Hematopoietic multipotent progenitor cell treated with erythropoietin and hydrocortisone succinate and interleukin-3 and kit ligand, for 6 days (in vitro differentiated cells): ENCODE measurements at regions not wholly inside any gene's neighbourhood (a gene's known extent, or its start where the extent isn't known, plus 50 kb on each side); places are given as distances from the start of the nearest gene placed in this dataset.
A peak's percentile ranks its signal among the peaks of the same experiment; 100 is the strongest.

Experiments
- DNase-seq: peaks from one replicate; pipeline ENCODE4 v3.0.0-alpha.2; 2015

DNA sequence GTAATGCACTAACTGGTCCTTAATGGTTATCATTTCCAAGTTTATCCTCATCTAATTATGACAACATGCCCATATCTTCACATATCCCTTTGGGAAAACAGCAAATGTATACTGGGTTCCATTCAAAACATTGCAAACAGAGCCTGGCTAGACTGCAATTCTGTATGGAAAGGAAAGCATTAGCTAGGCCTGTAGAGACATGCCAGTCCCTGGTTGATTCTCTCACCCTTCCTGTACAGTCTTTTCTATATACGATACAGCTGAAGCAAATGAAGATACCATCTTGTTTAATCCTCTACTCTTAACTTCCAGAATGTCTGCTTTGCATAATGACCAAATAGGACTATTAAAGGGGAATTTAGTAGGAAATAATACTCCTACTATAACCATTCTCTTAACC, 294.4 kb upstream of the MC4R start:
- no peak for DNase-seq

DNA sequence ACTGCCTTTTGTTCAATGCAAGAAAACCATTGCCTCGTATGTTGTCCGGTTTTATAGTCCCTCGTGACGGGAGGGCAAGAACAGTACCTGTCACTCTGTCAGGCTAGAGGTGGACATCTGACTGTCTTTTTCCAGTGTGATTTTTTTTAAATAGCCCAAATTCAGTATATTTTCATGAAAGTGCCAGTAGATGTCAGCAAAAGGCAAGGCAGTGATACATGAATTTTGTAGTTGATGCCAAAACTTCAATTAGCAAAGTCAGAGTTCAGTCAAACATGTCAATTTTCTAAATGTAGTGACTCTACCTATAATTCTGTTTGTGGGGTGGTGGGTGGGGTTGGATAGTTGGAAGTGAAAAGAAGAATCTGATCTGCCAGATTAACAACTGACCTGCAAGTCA, 296.0 kb upstream of the MC4R start:
- DNase-seq, result no peak

DNA sequence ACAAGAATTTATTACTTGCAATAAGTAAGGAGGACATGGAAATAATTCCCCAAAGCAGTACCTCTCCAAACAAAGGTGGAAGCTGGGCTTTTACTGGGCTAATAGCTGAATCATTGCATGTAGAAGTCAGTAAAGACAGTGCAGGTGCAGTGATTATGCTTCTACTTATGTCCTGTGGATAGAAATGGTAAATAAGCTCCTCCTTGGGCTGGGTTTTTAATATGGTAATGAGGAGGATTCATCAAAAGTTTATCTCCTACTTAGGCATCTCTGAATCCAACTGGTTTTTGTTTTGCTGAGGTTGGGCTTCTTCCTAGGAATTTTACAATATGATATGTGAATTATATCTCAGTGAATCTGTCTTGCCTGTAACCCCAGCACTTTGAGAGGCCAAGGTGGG, 297.4 kb upstream of the MC4R start:
- no peak for DNase-seq

DNA sequence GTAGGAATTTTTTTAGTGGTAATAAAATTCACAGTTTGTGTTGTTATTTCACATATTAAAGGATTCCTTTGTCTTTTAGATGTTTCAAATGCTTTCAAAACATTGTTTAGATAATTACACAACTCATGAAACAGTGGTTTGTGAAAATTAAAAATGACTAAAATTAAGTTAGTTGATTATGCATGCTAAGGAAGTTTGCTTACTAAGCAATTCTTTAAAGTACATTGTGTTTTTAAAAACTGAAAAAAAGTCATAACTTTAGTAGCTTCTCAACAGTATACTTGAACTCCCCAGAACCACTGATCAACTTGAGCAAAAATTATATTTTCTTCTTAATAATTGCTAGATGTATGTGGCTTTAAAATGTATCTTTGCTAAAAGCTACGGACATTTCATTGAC, 298.4 kb upstream of the MC4R start:
- no peak for DNase-seq

DNA sequence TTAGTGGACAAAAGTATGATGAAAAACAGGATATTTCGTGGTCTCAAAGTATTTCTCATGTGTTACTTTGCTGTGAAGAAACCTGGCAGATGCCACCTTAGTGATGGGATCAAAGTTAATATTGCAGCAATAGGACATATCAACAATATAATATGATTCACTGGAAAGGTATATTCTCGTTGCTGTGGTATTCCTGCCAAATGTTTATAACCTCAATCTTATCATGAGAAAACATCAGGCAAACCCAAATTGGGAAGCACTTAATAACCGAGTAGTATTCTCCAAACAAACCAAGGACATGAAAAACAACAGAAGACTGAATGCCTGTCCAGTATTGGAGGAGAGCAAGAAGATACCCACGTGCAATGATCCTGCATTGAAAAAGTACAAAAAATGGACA, 302.6 kb upstream of the MC4R start:
- no peak for DNase-seq

DNA sequence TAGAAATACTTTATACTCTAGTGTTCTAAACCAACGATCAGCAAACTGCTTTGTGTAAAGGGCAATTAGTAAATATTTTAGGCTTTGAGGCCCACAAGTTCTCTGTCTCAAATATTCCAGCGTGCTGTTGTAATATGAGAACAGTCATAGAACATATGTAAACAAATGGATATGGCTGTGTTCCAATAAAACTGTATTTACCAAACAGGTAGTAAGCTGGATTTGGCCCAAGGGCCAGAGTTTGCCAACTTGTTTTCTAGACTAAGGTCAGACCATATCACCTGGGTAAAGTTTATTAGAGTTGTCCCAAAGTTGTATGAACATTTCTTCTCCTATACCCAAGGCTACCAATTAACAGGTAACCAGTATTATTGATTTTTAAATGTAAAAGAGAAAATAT, 303.2 kb upstream of the MC4R start:
- DNase-seq, result no peak

DNA sequence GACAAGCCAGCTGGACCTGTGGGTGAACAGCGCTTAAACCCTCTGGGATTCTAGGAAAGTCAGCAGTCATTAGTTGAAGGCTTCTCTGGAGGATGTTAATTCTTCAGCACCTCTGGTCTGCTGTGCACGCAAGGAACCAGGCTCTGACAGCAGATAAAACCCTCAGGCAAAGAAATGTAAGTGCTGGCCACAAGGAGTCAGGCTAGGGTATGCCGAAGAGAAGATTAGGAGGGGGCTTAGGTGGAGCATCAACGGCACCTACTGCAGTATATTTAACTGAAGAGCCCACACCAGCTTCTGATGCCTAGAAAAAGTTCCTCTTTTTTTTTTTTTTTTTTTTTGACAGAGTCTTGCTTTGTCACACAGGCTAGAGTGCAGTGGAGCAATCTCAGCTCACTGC, 304.2 kb upstream of the MC4R start:
- DNase-seq, result no peak

DNA sequence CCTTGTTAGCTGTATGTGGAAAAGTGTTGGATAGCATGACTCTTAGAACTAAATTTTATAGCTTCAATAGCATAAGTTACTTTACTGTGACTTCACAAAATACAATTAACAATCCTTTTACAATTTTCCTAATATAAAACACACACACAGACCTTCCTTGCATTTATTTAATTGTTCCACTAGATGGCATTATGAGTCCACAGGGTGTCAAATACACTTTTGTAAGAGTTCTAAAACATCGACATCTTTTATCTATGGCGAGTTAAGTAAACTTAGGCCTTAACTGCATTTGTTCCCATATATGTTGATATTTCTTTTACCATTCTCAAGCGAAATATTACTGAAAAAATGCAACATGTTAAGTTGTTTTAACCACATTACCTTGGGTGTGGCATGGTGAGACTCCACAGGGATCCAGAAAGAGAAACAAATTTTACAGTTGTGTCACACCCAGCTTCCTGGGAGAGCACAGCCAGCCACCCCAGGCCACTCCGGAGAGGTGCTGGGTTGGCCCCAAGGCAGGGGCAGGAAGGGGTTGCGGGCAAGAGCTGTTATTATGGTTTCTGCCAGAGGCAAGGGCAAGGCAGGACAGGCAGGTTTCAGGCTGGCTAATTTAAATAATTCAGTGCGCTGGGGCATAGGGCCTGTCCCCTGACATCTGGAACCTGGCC, 312.4 kb upstream of the MC4R start:
- peak; percentile 59 for DNase-seq

DNA sequence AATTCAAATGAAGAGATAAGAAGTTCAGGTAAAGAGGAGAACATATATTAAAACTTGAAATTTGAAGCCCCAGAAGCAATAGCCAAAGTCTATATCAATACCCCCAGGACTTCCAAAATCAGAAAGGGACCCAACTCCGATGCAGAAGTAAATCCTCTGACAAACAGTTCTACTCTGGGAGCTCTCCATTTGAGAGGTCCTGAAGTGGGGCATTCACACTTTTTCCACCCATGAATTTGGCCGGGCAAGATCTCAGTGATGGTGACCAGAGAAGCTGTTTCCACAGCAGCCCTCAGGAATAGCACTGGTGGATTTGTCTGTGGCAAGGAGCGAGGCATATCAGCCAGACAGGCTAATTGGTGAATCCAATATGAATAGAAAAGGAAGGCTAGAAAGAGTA, 313.6 kb upstream of the MC4R start:
- DNase-seq, result no peak

DNA sequence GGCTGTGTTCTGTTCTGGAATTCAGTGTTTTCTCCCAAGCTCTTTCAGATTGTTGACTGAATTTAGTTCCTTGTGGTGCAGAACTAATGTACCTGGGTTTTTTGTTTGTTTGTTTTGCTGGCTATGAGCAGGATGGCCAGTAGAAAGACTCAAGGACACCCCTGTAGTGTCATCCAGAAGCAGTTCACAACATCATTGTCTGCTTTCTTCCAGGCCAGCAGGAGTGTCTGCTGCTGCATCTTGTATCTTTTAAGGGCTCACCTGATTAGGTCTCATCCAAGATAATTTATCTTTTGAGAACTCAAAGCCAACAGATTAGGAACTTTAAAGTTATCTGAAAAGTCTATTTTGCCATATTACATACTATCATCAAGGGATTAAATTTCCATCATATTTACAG, 318.5 kb upstream of the MC4R start:
- no peak for DNase-seq

DNA sequence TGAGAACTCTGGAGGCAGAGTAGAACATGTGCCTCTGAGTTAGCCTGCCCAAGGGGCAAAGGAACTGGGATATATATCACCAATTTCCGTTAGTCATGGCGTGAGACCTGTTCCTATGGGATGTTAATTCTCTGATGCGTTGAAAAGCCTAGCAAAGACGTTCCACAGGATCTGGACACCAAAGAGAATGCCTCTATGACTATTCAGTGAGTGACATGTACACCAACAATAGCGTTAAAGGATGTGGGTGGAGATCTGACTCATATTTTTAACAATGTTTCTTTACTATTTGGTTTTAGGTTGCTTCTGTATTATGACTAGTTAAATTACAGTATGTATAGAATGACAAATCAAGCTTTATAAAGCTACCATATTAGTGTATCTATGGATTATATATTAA, 320.9 kb upstream of the MC4R start:
- no peak for DNase-seq

DNA sequence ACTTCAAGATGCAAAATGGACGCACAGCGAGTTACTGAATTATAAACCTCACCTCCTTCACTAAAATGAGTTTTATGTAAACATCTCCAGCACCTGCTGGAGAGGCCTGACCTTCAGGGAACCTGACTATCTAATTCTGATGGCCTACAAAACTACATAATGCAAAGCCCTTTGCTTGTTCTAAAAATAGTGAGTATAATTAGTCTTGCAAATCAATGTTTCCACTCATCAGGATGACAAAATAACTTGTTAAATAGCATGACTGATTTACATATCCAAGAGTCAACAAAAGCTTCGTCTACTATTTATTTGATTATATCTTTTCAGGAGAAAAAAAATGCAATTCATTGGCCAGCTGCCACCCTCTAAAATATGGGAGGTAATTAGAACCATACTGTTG, 326.3 kb upstream of the MC4R start:
- DNase-seq, result no peak

DNA sequence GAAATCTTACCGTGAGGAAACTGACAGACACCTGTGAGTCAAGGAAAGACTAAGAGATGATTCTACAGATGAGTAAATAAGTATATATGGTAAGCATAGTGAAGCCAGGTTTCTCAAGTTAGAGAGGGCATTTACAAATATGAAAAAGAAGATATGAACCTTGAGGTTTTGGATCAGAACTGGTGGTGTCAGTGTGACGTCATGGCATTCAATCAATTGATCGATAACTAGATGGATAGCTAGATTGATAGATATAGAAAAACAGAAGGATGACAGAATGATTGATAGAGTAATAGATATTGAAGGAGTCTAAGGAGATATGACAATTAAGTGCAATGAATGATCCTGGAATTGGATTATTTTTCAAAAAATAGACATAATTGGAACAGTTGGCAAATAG, 350.2 kb upstream of the MC4R start:
- no peak for DNase-seq

DNA sequence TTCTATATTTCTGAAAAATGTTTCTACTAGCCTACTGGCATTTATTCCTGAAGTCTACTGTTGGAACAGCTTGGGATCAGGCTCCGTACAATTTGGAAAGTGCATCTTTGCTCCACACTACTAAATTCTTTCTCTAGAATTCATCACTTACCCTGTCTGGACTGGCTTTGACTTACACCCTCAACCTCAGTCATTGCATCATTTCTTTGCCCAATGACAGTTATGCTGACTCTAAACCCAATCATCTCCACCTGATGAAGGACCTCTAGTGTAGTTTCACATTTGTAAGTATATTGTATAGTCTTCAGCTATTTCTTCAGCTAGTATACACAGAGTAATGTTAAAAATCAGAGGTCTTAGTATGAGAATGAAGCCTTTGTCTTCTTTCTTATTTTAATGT, 359.6 kb upstream of the MC4R start:
- no peak for DNase-seq

DNA sequence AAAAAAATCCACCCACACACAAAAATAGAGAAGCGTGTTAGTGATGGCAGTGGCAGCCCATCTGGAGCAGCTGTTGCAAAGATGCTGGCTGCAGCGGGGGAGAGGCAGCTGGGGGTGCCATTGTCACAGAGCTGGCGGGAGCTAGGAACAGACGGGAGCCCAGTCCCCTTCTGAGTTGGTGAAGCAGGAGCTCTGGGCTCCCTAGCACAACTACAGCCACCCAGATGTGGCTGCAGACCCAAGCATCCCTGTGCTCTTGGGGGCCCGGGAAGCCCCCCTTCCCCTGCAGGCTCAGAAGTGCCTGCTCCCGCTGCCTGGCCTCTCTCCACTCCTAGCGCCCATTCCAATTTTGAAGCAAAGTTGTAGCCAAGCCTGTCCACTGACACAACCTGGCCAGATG, 366.6 kb upstream of the MC4R start:
- DNase-seq, result no peak

DNA sequence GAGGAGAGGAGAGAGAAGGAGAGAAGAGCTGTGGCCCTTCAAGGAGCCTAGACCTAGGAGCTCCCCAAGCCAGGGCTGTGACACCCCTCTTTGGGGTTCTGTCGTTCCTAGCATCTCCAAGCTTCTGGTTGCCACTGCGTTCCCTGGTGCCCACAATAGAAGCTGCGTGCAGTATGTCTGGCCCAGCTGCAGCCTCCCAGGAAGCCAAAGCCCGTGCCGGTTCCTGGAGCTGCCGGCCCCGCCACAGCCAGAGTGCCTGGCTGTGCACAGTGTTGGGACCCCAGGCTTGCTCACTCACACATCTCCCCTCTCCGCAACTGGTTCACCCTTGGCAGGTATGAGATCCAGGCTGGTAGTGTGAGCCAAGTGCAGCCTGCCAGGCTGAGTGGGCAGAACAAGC, 367.7 kb upstream of the MC4R start:
- no peak for DNase-seq

DNA sequence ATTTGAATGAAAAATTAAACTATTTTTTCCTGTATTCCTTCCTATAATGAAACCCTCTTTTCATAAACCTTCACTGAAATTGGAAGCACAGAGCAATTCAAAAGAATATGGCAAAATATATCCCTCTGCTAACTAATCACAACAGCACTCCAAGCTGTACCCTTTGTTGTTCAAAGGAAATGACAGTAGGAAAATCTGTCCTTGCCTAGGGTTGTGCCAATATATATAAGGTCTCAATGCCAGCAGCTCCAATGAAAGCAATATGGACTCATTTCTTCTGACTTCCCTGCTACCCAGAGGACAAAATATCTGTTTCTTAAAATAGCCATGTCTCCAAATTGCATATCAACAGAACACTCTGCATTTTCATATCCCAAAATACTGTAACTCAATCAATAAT, 373.9 kb upstream of the MC4R start:
- no peak for DNase-seq

DNA sequence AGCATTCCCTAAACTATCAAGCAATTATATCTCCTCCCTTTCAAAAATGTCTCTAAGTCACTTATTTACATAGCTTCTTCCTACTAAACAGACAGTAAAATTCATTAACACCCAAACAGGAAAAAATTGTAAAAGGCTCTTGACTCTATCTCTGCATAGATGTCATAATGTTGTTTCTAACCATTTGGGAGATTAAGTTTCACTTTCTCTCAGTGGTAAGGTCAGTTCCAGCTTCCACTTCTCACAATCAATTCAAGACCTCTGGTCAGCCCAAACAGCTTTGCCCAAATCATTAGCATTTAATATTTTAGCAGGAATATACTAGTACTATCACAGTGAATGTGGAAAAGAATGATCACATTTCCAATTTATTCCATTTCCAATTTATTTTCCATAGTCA, 374.3 kb upstream of the MC4R start:
- no peak for DNase-seq

DNA sequence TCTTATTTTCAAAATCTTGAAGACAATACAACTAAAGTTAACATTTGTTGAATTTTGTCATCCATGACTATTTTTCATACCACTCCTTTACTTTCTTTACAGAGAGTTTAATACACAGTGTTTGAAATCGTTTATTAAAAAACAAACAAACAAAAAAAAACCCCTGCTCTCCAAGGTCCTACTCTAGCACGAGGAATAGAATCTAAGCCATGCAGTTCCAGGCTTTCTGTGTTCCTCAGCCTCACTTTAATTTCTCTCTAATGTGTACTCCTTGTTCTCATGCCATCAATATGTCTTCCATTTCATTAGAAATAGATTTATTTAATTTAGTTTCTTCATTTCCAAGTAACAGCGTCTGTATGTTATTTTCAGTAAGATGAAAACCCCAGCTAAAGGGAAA, 381.2 kb upstream of the MC4R start:
- no peak for DNase-seq

DNA sequence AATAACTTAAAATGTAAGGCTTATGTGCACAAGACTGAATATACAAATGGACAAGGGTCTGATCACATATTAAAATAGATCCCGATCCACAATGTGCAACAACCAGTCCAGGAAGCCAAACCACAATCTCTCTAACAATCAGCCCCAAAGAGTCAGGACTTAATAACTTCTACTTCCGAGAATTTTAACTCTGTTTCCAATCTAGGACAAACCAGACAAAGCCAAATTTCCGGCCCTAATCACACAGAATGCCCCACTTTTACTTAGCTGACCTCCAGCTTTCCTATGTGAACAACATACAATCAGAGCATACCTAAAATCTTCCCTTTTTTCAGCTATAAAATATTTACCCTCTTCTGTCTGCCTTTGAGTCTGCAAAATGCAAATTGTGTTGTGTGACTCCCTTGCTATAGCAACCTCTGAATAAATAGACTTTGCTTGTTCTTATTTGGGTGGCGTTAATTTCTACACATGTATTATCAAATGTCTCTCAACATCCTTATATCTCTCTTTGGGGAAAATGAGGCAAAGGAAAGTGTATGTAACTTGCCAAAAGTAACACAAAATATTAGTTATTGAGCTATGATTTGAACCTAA, 381.9 kb upstream of the MC4R start:
- DNase-seq, result no peak

DNA sequence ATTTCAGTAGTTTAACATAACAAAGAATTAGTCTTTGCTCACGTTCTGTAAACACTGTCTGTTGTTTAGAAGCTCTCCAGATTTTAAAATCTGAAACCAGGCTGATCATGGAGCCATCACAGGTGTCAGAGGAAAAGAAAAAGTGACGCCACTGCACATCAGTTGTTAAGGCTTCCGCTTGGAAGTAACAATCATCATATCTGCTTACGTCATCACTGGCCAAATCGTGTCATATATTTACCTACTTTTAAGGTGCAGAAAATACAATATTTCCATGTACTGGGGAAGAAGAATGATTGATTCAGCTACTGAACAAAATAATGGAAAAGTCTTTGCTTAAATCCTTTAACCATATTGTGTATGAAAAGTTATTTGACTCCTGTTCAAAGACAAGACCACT, 382.6 kb upstream of the MC4R start:
- DNase-seq, result no peak

DNA sequence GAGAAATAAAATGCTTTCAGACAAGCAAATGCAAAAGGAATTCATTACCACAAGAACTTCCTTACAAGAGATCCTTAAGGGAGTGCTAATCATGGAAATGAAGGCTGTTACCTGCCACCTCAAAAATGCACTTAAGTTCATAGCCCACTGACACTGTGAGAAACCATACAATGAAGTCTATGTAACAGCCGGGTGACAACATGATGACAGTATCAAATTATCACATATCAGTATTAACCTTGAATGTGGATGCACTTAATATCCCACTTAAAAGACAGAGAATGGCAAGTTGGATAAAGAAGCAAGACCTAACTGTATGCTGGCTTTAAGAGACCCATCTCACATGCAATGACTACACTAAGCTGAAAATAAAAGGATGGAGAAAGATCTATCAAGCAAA, 403.4 kb upstream of the MC4R start:
- no peak for DNase-seq

DNA sequence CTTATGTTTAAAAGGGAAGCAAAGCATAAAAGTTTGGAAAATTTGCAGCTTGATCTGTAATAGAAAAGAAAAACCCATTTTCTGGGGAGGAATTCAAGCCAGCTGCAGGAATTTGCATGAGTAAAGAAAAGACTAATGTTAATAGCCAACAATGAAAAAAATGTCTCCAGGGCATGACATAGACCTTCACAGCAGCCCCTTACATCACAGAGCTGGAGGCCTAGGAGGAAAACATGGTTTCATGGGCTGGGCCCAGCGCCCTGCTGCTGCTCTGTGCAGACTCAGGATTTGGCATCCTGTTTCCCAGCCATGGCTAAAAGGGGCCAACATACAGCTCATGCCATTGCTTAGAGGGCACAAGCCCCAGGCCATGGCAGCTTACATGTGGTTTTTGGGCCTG, 411.6 kb upstream of the MC4R start:
- no peak for DNase-seq

DNA sequence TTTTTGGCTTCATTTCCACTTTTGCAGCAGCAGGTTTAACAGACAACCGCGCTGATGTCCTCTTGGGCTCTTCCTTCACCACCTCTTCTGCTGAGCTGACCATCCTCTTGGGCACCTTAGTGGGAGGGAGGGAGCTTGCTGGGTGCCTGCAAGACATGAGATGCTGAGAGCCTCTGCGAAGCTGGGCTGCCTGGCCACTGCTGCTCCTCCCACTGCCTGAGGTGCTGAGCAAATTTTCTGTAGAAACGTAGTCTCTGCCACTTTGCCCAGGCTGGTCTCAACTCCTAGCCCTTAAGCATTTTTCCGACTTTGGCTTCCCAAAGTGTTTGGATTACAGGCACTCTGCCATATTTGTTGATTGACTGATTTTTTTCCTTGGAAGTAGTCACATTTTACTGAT, 422.2 kb upstream of the MC4R start:
- no peak for DNase-seq

DNA sequence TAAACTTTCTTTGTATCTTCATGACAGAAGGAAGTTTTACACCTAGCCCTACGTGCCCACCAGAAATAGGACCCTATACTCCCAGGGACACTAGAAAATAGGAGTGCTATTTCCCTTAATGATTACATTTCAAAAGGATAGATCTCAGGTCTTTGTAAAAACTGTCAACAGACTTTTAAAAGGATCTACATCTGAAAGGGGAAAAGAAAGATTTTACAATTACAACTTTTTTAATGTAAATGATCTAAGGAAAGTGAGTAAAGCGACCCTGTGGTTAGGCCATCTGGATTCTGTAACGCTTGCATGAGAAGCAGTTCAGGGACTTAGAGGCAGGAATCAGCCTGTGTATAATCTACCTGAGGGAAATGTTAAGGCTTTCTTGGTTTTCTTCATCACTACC, 431.8 kb upstream of the MC4R start:
- DNase-seq, result no peak

DNA sequence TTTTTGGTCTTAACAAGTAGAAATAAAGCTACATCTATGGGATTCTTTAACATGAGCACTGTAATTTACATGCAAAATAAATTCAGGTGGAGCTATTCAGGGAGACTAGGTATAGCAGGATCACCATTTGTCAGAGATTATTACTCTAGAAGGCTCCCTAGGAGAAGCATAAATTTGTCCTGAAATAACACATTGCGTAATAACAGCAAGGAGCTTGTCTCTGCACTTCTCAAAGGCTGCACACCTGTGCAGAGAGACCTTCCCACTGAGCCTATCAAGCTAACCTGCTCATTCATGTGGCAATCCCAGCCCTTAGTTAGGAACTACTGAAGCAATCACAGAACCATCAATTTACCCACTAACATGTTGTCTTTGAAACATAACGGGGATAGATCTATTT, 437.4 kb upstream of the MC4R start:
- DNase-seq, result no peak
